Epithelial cell of proximal tubule (primary cell): ENCODE measurements at regions not wholly inside any gene's neighbourhood (a gene's known extent, or its start where the extent isn't known, plus 50 kb on each side); places are given as distances from the start of the nearest gene placed in this dataset.
A peak's percentile ranks its signal among the peaks of the same experiment; 100 is the strongest.

ENCODE experiments used
- DNase-seq: peaks from one replicate; pipeline ENCODE4 v3.0.0-alpha.2; 2011; ENCODE audit warnings: low read depth
- H3K4me3 ChIP-seq: 2 replicates; pipeline ENCODE4 v1.5.1; 2011; ENCODE audit warnings: low read depth, mild to moderate bottlenecking, low read length
- CTCF ChIP-seq: conservative IDR thresholded peaks from 2 replicates; pipeline ENCODE4 v1.5.1; 2012; ENCODE audit warnings: low read depth, mild to moderate bottlenecking, low read length

DNA sequence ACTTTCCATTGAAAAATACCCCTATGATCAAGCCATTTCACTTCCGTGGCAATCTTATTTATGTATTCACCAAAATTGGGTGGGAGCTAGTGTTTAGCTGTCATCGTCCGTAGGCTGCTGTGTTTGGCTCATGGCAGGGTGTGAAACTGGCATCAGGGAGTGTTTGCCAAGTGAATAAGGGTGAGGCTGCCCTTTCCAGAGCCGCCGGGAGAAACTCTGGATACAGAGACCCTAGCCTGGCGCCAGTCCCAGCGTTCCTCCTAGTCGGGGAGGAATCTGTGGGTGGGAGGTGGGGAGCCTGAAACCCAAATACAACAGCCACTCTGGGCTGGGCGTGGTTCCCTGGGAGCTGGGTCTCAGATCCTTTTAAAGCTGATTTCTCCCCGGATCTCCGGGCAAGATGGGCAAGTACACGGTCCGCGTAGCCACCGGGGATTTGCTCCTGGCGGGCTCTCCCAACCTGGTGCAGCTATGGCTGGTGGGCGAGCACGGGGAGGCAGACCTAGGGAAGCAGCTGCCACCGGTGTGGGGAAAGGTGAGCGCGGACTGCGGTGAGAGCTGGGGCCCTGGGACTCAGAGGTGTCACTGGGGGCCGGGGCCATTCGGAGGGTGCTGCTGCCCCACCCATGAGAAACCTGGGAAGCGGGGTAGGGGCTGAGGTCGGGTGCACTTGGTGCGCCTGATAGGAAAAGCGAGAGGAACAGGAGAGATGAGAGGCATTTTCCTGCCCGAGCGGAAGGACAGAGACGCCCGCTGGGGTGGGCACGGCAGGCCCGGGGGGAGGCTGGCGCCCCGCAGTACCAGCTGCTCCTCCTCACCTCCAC lies 62.1 kb upstream of the TEKT1 start:
- no peak for TF ChIP-seq CTCF
- H3K4me3 ChIP-seq = no peak overlapping the region
- DNase-seq = no peak

DNA sequence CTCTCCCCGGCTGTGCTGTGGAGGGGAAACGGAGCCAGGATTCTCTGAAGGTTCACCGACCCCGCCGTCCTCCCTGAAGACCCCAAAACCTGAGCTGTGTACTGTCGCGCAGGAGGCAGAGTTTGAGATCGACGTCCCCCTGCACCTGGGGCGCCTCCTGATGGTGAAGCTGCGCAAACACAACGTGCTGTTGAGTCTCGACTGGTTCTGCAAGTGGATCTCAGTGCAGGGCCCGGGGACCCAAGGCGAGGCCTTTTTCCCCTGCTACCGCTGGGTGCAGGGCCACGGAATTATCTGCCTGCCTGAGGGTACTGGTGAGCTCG lies 62.6 kb upstream of the TEKT1 start:
- TF ChIP-seq CTCF = no peak
- no peak for DNase-seq
- H3K4me3 ChIP-seq = no peak overlapping the region

DNA sequence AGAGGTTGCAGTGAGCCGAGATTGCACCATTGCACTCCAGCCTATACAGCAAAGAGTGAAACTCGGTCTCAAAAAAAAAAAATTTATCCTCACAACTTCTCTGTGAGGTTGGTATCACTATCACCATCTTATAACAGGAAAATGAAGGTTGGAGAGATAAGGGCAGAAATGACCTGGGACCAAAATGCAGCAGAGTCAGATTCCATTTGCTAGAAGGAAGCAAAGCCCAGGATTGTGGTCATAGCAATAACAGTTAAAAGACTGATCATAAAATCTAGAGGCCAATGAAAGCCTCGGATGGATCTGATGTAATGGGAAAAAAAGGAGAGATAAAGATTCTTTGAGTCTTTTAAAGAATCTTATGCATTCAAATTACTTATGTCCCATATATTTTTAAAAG lies 69.6 kb upstream of the TEKT1 start:
- DNase-seq = no peak
- H3K4me3 ChIP-seq = no peak overlapping the region
- TF ChIP-seq CTCF = no peak

DNA sequence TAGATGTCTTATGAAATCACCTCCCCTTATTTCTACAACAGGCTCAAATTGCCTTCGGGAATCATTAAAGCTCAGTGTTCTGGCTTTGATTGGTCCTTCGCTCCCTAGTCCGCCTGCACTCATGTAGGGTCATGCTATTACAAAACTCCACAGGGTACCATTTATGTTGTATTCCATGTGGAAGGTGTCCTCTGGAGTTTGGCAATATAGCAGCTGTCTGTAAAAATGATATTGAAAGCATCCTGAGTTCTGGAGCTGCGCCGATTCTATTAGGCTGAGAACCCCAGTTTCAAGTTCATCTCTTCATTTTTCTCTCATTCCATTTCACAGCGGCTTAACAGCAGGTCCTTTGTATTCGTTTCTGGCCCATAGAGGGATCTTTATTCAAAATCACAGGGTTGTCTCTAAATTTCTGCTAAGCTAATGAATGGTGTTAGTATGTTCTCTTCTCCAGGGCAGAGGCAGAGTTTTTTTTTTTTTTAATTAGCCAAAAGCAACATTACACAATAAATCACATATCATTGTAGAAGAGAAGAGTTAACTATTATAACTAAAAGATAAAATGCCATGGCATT lies 71.9 kb upstream of the TEKT1 start:
- TF ChIP-seq CTCF = no peak
- DNase-seq = no peak
- H3K4me3 ChIP-seq = no peak overlapping the region

DNA sequence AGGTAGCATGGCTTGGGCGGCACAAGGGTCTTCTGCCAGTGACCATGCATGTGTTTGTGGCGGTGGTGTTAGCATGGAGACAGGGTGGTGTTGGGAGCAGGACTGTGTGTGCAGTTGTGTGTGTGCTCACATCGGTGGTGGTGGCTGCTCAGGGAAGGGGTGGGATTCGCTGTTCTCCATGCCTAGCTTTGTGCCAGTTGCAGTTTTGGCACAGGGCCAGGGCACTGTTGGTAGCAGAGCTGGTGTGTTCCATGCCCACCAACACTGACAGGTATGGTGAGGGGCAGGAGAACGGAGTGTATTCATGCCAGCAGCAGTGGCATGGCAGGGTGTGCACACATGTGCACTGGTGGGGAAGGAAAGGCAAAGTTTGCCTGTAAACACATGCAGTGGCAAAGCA lies 77.3 kb upstream of the TEKT1 start:
- no peak for DNase-seq
- H3K4me3 ChIP-seq = no peak overlapping the region
- TF ChIP-seq CTCF = no peak

DNA sequence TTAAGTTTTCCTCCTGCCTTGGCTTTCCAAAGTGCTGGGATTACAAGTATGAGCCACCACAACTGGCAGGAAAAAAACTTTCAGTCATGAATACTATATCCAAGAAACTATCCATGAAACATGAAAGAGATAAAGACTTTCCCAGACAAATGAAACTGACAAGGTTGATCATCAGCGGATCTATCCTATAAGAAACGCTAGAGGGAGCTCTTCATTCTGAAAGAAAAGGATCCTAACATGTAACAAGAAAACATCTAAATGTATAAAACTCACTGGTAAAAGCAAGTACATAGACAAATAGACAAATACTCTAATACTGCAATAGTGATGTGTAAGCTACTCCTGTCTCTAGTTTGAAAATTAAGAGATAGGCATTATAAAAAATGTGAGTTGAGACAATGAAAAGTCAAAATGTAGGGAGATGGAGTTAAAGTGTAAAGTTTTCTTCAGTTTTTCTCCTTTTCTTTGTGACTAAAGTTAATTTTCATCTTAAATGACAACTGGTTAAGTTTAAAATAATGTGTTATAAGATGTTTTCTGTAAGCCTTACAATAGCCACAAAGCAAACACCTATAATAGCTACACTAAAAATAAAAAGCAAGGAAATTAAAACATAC lies 79.6 kb upstream of the TEKT1 start:
- no peak overlapping the region for H3K4me3 ChIP-seq
- TF ChIP-seq CTCF = peak; percentile 78
- DNase-seq = peak; percentile 19
